ENCODE measurements at regions not wholly inside any gene's neighbourhood (a gene's known extent, or its start where the extent isn't known, plus 50 kb on each side); places are given as distances from the start of the nearest gene placed in this dataset.

DNA sequence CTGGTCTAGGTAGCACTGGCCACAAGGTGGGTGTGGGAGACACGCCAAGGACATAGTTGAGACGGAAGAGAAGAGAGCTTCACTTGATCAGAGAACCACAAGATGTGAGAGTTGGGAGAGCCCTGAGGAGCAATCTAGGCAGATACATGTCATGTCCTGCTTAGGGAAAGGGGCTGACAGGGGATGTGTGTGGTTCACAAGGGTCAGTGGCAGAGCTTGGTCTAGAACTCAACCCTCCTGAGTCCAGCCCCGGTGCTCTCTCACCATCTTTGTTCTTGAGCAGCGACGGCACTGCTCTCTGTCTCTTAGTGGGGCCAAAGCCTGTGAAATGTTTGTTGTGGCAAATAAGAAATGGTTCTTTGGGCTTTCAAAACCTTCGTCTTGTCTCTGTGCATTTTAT lies 243.5 kb upstream of the ROPN1 start:
- H3K18ac ChIP-seq (ENCODE audit: extremely low read depth, low read length), result no peak overlapping the region
- no peak overlapping the region for H2BK5ac ChIP-seq (ENCODE audit: low read depth, low read length)
- no peaks in the 10 kb centered on the region for H3K79me1 ChIP-seq (ENCODE audit: low read depth, low read length)
- H3K27me3 ChIP-seq (replicated peaks in 1 of 4; ENCODE audit: control insufficient read depth in 3 of 4, extremely low read depth in 1 of 4, insufficient read depth in 3 of 4, low read length in 3 of 4), result no peaks in the 10 kb centered on the region; a peak in 1 of 7 replicates
- no peak overlapping the region for H2BK12ac ChIP-seq (ENCODE audit: low read depth, low read length)
- H3K4me2 ChIP-seq (ENCODE audit: insufficient read depth in 1 of 2, low read depth in 2 of 2, low read length in 2 of 2), result no peak overlapping the region
- H4K5ac ChIP-seq (ENCODE audit: insufficient read length, low read depth, low read length), result no peak overlapping the region
- no peak overlapping the region for H2AK5ac ChIP-seq (ENCODE audit: low read depth, low read length)
- H2BK120ac ChIP-seq (replicated peaks; ENCODE audit: low read depth, low read length), result no peak overlapping the region
- H3K9ac ChIP-seq (replicated peaks in 1 of 4; ENCODE audit: extremely low read depth in 1 of 4, low read depth in 3 of 4, low read length in 3 of 4), result no peak overlapping the region
- H2AFZ ChIP-seq (ENCODE audit: low read length), result no peak overlapping the region
- H3K4me1 ChIP-seq (replicated peaks in 1 of 4; ENCODE audit: control insufficient read depth in 3 of 4, insufficient read depth in 4 of 4, low read length in 3 of 4), result peaks cover 2 to 6% (median 4%) of the 10 kb centered on the region in 4 experiments; a peak in 5 of 7 replicates
- no peaks in the 10 kb centered on the region for H3K36me3 ChIP-seq (ENCODE audit: control insufficient read depth in 2 of 4, insufficient read depth in 4 of 4, low read length in 3 of 4)
- H3K23me2 ChIP-seq (ENCODE audit: low read depth, low read length), result no peaks in the 10 kb centered on the region
- no peak overlapping the region for H2BK15ac ChIP-seq (ENCODE audit: low read length)
- H3K56ac ChIP-seq (replicated peaks; ENCODE audit: insufficient read length, low read depth, low read length), result no peak overlapping the region
- no peak overlapping the region for H3K14ac ChIP-seq (ENCODE audit: insufficient read length)
- no peak overlapping the region for H3K23ac ChIP-seq (ENCODE audit: insufficient read length)
- no peak for TF ChIP-seq ZNF274 (IDR thresholded peaks at IDR 0.05; ENCODE audit: borderline replicate concordance, extremely low read depth, low read length)
- TF ChIP-seq, protein P1, sequence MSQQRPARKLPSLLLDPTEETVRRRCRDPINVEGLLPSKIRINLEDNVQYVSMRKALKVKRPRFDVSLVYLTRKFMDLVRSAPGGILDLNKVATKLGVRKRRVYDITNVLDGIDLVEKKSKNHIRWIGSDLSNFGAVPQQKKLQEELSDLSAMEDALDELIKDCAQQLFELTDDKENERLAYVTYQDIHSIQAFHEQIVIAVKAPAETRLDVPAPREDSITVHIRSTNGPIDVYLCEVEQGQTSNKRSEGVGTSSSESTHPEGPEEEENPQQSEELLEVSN (IDR thresholded peaks at IDR 0.05), result no peak
- no peak for TF ChIP-seq YY1 (IDR thresholded peaks at IDR 0.05; ENCODE audit: low read depth, low read length)
- no peak for TF ChIP-seq PHF8 (conservative IDR thresholded peaks at IDR 0.05; ENCODE audit: low read depth, low read length)
- no peak for TF ChIP-seq SIN3A (conservative IDR thresholded peaks at IDR 0.05 in 1 of 2, IDR thresholded peaks at IDR 0.05 in 1 of 2; ENCODE audit: low read depth in 1 of 2, low read length in 2 of 2)
- no peak for TF ChIP-seq JUND (IDR thresholded peaks at IDR 0.05; ENCODE audit: low read length)
- TF ChIP-seq POLR2A (IDR thresholded peaks at IDR 0.05; ENCODE audit: control extremely low read depth in 1 of 2, low read depth in 2 of 2, low read length in 2 of 2), result no peak
- TF ChIP-seq SIRT6 (IDR thresholded peaks at IDR 0.05; ENCODE audit: low read length), result no peak
- TF ChIP-seq TEAD4 (IDR thresholded peaks at IDR 0.05; ENCODE audit: low read depth, low read length), result no peak
- TF ChIP-seq CTBP2 (IDR thresholded peaks at IDR 0.05; ENCODE audit: borderline replicate concordance, insufficient read depth, insufficient read length, low read length), result no peak
- TF ChIP-seq NRF1 (IDR thresholded peaks at IDR 0.05; ENCODE audit: low read depth, low read length), result no peak
- 83% methylated on average over 6 of the region's 6 CpGs; no CpG with 5 or more reads in 1 of the 2 experiments for WGBS, 2 experiments (ENCODE audit: extremely low coverage in 1 of 2, insufficient coverage in 1 of 2, insufficient read length in 1 of 2, insufficient replicate concordance in 2 of 2, low coverage in 1 of 2, low lambda C conversion rate in 2 of 2, missing lambda C conversion rate in 1 of 2)
- no peaks in the 10 kb centered on the region for H4K20me1 ChIP-seq (replicated peaks in 1 of 2; ENCODE audit: control insufficient read depth in 1 of 2, insufficient read depth in 2 of 2, low read length in 2 of 2)
- no peak overlapping the region for H4K8ac ChIP-seq (ENCODE audit: extremely low read depth, insufficient read depth, low read length)
- DNase-seq (ENCODE audit: low read depth in 1 of 2, low spot score in 2 of 2) (no peak), FAIRE-seq (no peak)
- H3K79me2 ChIP-seq (ENCODE audit: control insufficient read depth in 1 of 2, insufficient read depth in 2 of 2, low read length in 2 of 2), result no peaks in the 10 kb centered on the region
- H3K9me3 ChIP-seq (ENCODE audit: insufficient read depth in 2 of 2, low read depth in 1 of 2, low read length in 1 of 2), result no peaks in the 10 kb centered on the region
- H2BK20ac ChIP-seq (ENCODE audit: low read length), result no peak overlapping the region
- no peak overlapping the region for H3K27ac ChIP-seq (ENCODE audit: low read depth, low read length)
- no peak overlapping the region for H4K91ac ChIP-seq (replicated peaks; ENCODE audit: insufficient read length, low read length)
- POLR2A ChIA-PET (ENCODE audit: partially characterized antibody), result no interaction called here
- CTCF ChIA-PET (ENCODE audit: partially characterized antibody), result interaction anchor here (0.9 to 2.7 kb wide), 2 partner anchors 11 to 23 kb away, joined by 4 to 13 read pairs; no protein-coding TSS in a partner anchor
- H3K4me3 ChIP-seq (ENCODE audit: extremely low read depth in 1 of 4, insufficient read depth in 2 of 4, low read depth in 3 of 4, low read length in 4 of 4), result no peak overlapping the region
- H3K4ac ChIP-seq (replicated peaks; ENCODE audit: insufficient read length, low read depth, low read length), result no peak overlapping the region
